IPS-NIHi11 (cell line): ENCODE measurements at regions not wholly inside any gene's neighbourhood (a gene's known extent, or its start where the extent isn't known, plus 50 kb on each side); places are given as distances from the start of the nearest gene placed in this dataset.

Experiments
- DNase-seq: peaks from one replicate; pipeline ENCODE4 v3.0.0; 2012; ENCODE audit warnings: mixed read lengths, low spot score

DNA sequence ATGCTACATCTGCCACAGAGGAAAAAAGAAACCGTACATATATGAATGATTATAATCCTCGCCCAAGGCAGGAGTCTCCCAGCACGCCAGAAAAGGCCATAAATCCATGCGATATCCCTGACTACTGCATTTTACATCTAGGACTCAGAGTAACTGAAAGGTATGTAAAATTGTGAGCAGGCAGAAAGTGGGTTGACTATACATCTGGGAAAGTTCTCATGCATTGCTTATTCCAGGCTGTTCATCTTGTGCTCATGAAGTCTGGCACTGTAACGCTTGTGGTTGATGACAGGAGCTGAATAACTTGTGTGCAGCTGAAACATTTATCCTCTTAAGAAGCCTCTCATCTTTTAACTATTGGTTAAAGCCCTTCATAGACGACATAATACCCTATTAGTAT, 193.4 kb upstream of the STEAP4 start:
- DNase-seq = no peak

DNA sequence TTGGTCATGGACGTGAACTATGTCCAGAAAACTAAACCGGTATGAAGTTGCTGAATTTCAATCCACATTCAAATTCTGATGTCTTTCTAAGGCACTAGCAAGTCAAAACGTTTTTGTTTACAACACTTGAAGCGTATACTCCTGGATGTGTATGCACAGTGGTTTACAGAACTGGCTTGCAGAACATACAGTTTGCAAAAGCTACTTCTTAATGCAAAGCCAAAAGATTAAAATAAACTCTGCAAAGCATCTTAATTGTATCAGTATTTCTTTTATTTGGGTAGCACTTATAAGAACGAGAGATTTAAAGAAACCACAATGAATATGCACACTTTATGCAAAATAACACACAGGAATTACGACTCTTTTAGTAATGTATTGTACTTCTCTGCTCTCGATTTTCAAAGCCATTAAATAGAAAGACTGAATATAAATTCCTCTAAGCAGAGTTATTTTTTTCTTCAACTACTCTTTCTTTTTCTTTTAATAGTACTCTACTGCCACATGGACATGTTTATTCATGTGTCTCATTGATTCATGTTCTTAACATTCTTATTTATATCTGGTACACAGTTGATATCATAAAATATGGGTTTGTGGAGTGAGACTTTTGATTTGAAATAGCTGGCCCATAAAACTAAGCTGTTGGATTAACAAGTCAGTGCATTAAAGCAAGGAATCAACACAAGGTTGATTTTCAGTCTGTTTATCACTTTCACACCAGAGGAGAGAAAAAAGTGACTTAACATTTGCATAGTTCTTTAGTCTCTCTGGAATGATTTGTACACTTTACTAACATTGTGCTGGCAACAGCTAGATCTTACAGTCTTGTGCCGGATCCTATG, 189.4 kb upstream of the STEAP4 start:
- no peak for DNase-seq

DNA sequence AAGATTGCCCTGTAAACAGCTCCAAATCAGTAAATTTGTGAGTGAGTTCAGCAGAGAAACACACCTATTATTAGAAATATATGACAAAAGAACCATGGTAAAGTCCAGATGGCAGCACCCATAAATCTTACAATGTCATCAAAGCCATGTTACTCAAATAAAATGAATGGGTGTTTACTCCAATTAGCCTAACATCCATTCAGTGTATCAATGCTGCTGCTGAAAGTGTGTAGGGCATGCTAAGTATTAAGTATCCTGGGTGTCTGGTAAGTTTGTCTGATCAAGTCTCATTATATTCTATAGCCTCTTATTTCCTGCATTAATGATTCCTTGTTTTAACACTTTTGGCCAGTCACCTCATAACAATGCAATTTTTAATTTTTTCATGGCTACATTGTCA, 185.5 kb upstream of the STEAP4 start:
- DNase-seq = no peak

DNA sequence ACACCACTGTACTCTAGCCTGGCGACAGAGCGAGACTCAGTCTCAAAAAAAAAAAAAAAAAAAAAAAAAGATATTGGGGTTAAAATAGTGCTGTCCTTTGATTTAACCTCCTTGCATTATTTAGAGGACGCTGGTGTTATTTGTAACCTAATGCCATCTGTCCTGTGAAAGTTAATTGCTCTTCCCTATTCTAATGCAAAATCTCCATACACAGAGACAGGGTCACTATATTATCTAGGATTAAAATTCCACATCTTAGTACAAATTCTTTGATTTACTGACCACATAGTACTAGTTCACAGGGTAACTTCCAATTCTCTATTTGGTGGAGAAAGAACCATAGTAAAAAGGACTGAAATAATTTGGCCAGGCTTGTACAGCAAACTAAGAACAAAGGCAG, 184.2 kb upstream of the STEAP4 start:
- DNase-seq = no peak

DNA sequence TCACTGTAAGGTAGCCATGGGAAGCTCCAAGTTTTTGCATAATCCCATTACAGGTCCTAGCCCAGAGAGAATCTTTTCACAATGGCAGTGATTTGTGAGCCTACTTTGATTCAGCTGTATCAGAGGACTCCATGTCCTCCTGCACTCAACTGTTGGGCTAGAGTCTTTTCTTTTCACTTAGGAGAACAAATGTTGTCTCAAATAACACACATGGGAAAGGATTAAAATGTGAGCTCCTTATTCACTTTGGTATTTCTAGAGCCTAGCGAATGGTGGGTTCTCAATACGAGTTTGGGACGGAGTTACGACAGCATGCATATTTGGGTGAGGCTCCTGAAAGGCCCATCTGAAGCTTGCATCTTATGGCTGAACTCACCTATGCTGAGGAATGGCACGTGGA, 183.5 kb upstream of the STEAP4 start:
- DNase-seq = no peak

DNA sequence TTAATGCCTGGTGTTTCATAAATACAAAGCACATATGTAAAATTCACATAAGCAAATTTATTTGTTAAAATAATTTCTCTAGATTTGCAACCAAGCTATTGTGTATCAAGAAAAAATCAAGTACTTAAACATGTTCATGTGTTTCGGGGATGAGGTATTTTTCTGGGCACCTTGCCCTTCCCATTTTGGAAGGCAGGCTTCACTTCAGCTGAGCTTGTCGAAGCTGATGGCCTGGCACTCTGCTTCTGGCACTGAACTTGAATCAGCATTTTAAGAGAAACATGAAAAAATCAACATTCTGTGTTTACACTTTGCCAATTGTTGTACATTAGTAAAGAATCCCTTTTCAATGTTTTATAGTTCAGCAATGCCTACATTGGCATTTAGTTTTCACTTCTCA, 179.1 kb upstream of the STEAP4 start:
- no peak for DNase-seq

DNA sequence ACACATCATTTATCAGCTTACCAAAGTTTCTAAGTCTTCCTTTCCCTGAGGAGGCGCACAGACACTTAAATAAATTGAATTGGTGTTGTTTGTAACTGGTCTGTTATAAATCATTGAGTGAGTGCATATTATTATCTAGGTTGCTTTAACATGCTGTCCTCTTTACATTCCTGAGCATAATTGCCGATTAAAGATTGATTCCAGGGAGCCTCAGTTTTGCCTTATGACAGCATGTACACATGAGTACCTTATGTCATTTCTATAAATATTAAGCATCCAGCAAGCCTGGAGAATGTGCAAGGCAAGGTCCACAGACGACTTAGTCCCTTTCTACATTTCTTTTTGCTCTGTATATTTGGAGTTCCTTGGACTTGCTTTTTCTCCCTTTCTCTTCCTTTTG, 177.9 kb upstream of the STEAP4 start:
- DNase-seq = no peak

DNA sequence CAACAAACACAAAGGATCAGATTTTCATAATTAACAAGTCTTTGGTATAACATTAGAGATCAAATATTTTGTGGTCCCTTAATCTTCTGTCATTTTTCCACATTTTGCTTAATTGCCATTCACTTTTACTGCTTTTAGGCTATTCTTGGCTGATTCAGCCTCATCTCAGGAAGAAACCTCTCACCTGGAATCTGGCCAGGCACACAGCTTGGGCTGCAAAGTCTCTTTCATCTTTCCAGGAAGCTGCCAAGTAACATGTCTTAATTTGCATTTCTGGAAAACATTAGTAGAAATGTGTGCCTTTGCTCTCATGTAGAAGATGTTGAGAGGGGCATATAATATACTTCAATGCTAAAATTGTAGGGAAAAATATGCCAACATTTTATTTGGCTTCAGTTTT, 174.2 kb upstream of the STEAP4 start:
- DNase-seq = no peak

DNA sequence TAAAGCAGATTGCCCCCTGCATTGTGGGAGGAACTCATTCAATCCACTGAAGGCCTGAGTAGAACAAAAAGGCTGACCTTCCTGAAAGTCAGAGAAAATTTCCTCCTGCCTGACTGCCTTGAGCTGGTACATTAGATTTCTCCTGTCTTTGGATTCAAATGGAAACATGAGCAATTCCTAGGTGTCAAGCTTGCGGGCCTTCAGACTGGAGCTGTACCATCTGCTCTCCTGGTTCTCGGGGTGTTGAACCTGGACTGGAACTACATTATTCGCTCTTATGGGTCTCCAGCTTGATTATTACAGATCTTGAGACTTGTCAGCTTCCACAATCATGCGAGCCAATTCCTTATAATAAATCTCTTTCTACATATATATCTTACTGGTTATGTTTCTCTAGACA, 173.6 kb upstream of the STEAP4 start:
- DNase-seq = no peak

DNA sequence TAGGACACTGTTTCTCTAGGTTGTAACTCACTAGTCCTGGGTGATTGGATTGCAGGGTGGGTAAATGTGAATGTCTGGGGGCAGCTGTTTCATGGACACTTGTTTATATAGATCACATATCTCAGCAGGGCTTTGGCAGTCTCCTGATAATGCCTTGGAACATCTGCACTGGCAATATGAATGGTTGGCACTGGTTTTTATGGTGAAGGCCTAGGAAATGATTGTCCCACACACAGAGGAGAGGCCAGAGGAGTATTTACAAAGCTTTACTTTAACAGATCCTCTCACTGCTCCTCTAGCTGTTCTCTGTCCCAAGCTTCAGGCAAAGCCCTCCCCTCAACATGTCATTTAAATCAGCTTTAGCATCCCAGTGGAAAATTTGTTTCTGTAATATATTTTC, 171.3 kb upstream of the STEAP4 start:
- no peak for DNase-seq

DNA sequence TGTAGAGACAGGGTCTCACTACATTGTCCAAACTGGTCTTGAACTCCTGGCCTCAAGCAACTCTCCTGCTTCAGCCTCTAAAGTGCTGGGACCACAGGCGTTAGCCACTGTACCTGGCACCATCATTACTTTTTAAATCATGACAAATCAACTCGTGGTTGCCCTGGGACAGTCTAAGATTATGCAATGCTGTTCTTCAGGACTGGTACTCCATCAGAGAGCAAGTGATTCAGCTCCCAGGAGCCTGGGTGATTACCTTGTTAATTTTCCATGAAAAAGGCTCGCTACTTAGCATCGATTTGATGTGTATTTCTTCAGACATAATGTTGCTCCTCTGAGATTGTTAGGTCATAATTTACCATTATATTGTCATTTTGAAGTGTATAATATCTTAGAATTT, 158.9 kb upstream of the STEAP4 start:
- DNase-seq = no peak

DNA sequence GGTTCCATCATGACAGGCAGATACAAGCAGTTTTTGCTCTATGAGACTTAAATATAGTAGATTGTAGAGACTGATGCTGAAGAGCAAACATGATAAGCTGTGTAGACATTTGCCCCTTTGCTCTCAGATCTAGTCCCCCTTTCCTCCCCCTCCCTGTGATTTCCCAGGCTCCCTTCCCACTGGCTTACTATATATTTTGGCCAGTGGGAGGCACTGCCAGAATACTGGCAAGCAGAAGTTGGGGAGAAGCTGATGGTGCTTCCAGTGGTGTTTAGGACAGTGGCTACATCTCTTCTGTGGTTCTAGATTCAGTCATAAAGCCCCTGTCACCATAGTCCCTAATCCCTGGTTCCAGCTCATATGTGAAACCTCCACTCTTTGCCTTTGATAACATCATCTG, 156.1 kb upstream of the STEAP4 start:
- DNase-seq = no peak

DNA sequence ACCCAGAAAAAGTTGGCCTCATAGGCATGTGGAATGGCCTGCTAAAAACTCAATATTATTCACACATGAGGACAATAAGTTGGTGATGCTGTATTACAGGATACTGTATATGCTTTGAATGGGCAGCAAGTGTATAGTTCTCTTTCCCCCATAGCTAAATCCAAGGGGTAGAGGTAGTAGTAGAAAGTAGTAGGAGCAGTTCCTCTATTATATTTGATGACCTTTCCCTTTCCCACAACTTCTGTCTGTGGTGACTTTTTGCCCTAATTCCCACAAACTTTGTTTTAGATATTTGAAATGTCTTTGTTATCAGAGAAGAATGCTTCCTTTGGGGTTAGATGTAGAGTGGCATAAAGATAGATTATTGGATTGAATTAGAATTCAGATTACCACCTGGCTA, 154.0 kb upstream of the STEAP4 start:
- DNase-seq = no peak

DNA sequence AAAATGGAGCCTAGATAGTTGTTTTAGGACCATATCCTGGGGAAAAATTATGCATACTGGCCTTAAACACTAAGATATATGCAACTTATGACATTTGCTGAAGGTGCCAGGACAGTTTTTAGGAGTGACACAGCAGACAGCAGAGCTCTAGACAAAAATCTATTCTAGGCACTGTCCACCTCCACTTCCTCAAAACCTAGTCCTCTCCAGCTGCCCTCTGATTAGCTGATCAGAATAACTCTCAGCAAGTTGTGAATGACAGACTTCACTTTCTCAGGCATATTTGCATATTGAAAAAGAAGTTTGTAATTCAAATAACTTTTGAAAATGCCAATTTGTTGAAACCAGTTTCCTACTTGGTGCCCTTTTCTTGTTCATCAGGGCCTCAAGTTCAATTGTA, 152.3 kb upstream of the STEAP4 start:
- DNase-seq = no peak

DNA sequence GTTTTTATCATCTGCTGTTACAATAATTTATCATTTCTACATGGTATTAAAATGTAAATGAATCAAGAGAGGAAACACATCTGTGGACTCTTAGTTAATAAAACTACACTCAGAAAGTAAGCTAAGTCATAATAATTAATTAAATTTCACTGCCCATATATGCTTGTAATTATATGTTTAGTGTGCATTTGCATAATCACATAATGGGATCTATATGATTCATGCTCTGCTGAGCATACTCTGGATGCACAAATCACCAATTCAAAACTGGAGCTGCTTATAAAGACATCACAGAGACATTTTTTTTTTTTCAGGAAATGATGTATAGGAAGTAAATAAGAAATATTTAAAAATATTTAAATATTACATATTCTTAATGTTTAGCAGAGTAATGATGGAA, 151.6 kb upstream of the STEAP4 start:
- no peak for DNase-seq

DNA sequence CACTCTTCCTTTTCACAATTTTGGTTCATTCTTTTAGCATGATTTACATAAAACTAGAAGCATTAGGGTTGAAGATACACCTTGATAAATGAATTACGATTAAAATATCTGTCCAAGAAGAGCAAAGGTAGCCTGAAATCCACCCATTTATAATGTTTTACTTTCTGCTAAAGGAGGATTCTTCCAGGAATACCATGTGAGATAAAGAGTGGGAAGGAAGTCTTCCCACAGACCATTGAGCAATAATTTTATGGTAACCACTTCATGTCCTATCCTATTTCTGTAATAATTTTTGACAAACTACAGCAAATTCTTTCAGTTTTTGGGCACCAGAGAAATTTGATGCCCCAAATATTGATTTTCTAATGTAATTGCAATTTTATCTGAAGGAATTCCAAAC, 150.6 kb upstream of the STEAP4 start:
- DNase-seq = no peak

DNA sequence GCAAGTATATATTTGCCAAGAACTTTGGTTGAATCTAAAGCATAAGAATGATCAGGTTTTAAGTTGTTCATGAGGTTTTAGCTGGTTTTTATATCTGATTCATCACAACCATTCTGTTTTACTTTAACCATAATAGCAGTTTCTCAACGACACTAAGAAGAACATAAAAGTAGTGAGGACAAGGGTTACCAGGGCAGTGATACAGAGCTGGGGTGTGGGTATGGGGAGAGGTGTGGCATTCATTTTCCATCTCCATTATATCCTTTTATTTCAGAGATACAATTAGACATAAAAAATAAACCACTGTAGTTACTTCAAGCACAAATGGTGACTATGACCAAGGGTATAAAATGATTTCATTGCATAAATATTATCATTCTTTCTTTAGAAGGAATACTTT, 149.8 kb upstream of the STEAP4 start:
- DNase-seq = no peak

DNA sequence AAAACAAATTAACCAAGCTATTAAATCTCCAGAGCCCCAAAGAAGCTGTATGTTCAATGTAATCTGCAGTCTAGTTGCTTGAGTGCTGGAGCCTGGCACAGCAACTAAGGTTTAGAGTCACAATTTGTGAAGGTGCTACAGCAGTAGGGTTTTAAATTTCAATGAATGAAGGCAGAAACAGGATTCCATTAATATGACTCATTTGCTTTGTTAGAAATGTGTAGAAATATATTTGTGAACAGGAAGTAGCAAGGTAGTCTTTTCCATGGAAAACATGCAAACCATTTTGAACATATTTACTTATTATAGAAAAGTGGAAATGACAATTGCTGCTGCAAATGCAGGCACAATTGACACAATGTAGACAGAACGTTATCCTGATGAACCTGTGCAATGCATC, 149.0 kb upstream of the STEAP4 start:
- peak; percentile 34 for DNase-seq

DNA sequence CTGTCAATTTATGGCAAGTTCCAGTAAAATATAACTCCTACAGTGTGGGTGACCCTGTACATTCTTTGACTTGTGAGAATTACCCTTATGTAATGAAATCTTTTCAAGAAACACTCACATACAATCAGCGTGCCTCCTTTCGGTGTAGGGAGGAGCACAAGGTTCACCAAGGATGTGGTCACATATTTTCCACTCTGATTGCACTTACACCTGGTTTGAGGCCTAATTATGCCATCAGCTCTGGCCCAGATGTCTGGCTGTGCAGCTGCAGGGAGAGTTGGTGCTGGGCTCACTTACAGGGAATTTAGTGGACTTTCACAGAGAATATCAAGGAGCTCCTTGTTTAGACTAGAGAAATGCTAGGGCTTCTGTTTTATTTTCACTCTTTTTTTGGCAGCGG, 146.0 kb upstream of the STEAP4 start:
- DNase-seq = no peak

DNA sequence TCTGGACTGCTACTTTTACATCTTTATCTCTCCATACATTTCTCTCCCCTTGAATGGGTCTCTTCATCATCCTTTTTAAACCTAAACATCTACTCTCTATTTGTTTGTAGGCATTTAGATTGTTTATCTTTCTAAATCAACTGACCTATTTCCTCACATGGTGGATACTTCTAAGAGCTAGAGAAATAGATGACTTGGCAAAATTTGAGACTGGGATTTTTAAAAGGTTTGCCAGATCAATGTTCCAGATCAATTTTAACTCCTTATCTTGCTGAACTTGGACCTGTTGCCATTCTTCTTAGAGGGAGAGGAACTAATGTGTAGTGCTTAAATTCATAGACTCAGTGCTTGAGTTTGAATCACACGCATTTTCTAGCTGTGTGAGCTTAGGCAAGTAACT, 144.2 kb upstream of the STEAP4 start:
- no peak for DNase-seq

DNA sequence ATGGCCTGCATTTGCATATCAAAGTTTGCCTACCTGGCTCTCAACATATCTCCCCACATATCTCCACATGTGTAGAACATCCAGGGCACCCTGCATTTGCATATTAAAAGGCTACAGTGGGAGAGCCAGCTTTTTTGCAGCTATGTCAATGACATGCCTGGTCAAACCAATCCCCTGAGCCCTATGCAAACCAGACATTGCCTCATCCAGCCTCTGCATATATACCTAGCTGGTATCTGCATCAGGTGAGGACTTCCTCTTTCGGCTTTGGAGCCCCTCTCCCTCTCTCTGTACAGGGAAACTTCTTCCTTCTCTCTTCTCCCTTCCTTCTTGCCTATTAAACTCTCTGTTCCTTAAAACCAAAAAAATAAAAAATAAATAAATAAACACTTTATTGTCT, 142.7 kb upstream of the STEAP4 start:
- no peak for DNase-seq

DNA sequence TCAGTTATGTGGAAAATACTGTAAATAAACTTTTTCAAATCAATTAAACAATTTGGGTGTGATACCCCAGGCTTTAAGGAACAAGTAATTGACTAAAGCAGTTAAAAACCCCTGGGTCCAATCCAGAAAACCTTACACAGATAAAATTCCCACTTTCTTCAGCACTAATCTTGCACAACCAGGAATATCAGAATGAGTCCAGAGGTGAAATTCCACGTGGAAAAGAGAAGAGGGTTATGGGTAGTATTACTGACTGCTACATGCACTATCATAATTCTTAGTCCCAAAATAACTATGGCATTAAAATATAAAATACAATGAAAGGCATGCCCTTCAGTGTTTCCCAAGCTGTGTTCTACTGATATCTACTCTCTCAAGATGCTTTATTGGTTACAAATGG, 135.7 kb upstream of the STEAP4 start:
- no peak for DNase-seq

DNA sequence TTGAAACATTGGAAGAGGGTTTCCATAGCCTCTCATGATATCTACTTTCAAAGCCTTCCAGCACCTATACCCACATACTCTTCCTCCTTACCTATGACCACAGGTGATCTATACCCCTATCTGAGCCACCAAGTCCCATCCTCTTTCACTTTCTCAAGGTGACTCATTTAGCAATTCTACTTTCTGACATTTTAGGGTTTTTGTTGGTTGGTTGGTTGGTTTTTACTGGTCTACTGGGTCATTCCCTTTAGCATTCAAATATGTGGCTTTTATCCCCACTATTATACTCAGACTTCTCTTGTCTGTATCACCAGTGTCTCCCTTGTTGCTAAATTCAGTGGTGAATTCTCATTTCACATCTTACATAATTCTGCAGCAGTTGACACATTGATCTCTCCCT, 130.4 kb upstream of the STEAP4 start:
- DNase-seq = no peak

DNA sequence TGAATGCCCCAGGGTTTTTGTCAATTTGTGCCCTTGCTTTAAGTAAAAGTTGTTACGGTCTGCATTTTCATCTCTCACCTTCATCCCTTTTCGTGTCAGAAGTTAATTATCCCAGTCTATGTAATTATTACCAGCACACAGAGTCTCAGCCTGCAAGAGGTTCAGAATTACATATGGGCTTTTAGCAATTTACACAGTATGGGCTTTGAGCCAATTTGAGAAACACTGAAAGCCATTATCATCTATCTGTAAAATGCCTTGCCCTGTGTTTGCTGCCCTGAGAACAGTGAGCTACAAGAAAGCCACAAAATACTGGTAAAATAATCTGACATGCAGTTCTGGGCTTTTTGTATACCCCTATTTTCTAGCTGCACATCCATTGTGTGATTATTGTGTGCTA, 125.6 kb upstream of the STEAP4 start:
- no peak for DNase-seq

DNA sequence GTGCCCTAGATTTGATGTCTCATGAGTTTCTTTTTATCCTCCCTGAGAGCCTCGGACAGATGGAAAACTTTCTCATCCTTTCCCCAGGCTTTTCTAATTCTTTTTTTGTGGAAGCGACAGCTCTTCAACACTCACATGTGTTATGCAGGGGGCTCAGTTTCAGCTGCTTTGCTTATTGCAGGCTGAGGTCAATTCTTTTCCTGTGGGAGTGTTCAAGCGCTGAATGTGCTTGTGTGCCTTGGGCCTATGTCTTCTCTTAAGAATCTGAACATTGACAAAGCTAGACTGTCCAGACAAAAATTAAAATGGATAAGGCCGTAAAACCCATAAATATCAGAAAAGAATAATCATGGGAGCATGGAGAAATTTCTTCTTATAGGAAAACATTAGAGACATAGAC, 125.2 kb upstream of the STEAP4 start:
- DNase-seq = no peak
